ENCODE measurements at regions not wholly inside any gene's neighbourhood (a gene's known extent, or its start where the extent isn't known, plus 50 kb on each side); places are given as distances from the start of the nearest gene placed in this dataset.

GRCh38 chr2:60154142-60154541, 399.3 kb downstream of the BCL11A start:
- Mint-ChIP-seq H3K36me3 (ENCODE audit: low read depth) (no peaks in the 10 kb centered on the region), H3K4me3 (no peak overlapping the region), H3K27ac (no peak overlapping the region), H3K9me3 (no peaks in the 10 kb centered on the region; the same call in 1 of the 2 replicates), H3K27me3 (ENCODE audit: insufficient read depth) (peaks cover under 1% of the 10 kb centered on the region; the same call in 1 of the 2 replicates), H3K4me1 (ENCODE audit: low read depth) (no peaks in the 10 kb centered on the region)
- no peak for DNase-seq
- TF ChIP-seq, protein P1, sequence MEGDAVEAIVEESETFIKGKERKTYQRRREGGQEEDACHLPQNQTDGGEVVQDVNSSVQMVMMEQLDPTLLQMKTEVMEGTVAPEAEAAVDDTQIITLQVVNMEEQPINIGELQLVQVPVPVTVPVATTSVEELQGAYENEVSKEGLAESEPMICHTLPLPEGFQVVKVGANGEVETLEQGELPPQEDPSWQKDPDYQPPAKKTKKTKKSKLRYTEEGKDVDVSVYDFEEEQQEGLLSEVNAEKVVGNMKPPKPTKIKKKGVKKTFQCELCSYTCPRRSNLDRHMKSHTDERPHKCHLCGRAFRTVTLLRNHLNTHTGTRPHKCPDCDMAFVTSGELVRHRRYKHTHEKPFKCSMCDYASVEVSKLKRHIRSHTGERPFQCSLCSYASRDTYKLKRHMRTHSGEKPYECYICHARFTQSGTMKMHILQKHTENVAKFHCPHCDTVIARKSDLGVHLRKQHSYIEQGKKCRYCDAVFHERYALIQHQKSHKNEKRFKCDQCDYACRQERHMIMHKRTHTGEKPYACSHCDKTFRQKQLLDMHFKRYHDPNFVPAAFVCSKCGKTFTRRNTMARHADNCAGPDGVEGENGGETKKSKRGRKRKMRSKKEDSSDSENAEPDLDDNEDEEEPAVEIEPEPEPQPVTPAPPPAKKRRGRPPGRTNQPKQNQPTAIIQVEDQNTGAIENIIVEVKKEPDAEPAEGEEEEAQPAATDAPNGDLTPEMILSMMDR (IDR thresholded peaks at IDR 0.05) = no peak

- Mint-ChIP-seq H3K27me3 (ENCODE audit: insufficient read depth) (peaks cover 1% of the 10 kb centered on the region; the same call in 1 of the 2 replicates), H3K9me3 (no peaks in the 10 kb centered on the region; the same call in 1 of the 2 replicates), H3K4me1 (ENCODE audit: low read depth) (no peaks in the 10 kb centered on the region), H3K4me3 (no peak overlapping the region), H3K27ac (no peak overlapping the region), H3K36me3 (ENCODE audit: low read depth) (no peaks in the 10 kb centered on the region)
- TF ChIP-seq, protein P1 (IDR thresholded peaks at IDR 0.05) = peak; percentile 91
- DNase-seq = peak; percentile 25
These were observed 401.1 kb downstream of the BCL11A start for GRCh38 chr2:60152226-60152833.

GRCh38 chr2:60149176-60149575, 404.3 kb downstream of the BCL11A start:
- Mint-ChIP-seq H3K36me3 (ENCODE audit: low read depth) (no peaks in the 10 kb centered on the region), H3K4me1 (ENCODE audit: low read depth) (no peaks in the 10 kb centered on the region), H3K4me3 (no peak overlapping the region), H3K9me3 (no peaks in the 10 kb centered on the region; the same call in 1 of the 2 replicates), H3K27ac (no peak overlapping the region), H3K27me3 (ENCODE audit: insufficient read depth) (peaks cover 1% of the 10 kb centered on the region; the same call in 1 of the 2 replicates)
- TF ChIP-seq, protein P1 (IDR thresholded peaks at IDR 0.05) = no peak
- DNase-seq = no peak

- TF ChIP-seq, protein P1 (IDR thresholded peaks at IDR 0.05) = no peak
- no peak overlapping the region for H3K27ac Mint-ChIP-seq
- no peaks in the 10 kb centered on the region for H3K4me1 Mint-ChIP-seq (ENCODE audit: low read depth)
- no peaks in the 10 kb centered on the region for H3K36me3 Mint-ChIP-seq (ENCODE audit: low read depth)
- peaks cover 1% of the 10 kb centered on the region; the same call in 1 of the 2 replicates for H3K27me3 Mint-ChIP-seq (ENCODE audit: insufficient read depth)
- no peak for DNase-seq
- H3K9me3 Mint-ChIP-seq = no peaks in the 10 kb centered on the region; the same call in 1 of the 2 replicates
- no peak overlapping the region for H3K4me3 Mint-ChIP-seq
These were observed 404.7 kb downstream of the BCL11A start for GRCh38 chr2:60148716-60149115.

- no peaks in the 10 kb centered on the region for H3K4me1 Mint-ChIP-seq (ENCODE audit: low read depth)
- peaks cover 18% of the 10 kb centered on the region for H3K9me3 Mint-ChIP-seq
- DNase-seq = no peak
- TF ChIP-seq, protein P1 (IDR thresholded peaks at IDR 0.05) = no peak
- H3K36me3 Mint-ChIP-seq (ENCODE audit: low read depth) = no peaks in the 10 kb centered on the region
- H3K4me3 Mint-ChIP-seq = no peak overlapping the region
- H3K27me3 Mint-ChIP-seq (ENCODE audit: insufficient read depth) = peaks cover 2% of the 10 kb centered on the region; the same call in 1 of the 2 replicates
- H3K27ac Mint-ChIP-seq = no peak overlapping the region
These were observed 413.3 kb downstream of the BCL11A start for GRCh38 chr2:60140185-60140584.

All from HFFc6 (cell line).